RKO (cell line): ENCODE measurements at regions not wholly inside any gene's neighbourhood (a gene's known extent, or its start where the extent isn't known, plus 50 kb on each side); places are given as distances from the start of the nearest gene placed in this dataset.
A peak's percentile ranks its signal among the peaks of the same experiment; 100 is the strongest.
"Not testable (repeated sequence)": the region's sequence is repeated elsewhere in the genome, so short reads cannot be mapped to it uniquely, and the experiment has no call there.

Experiments used
- DNase-seq: peaks from one replicate; pipeline ENCODE4 v3.0.0-alpha.2; 2016; ENCODE audit warnings: low spot score

- no peak for DNase-seq
Measured at GRCh38 chr12:85574291-85574690, 261.9 kb downstream of the RASSF9 start.

GRCh38 chr12:85575120-85576096 is 260.8 kb downstream of the RASSF9 start:
- DNase-seq: peak; percentile 75

- DNase-seq: no peak
Measured at GRCh38 chr12:85580562-85581168, 255.5 kb downstream of the RASSF9 start.

DNA sequence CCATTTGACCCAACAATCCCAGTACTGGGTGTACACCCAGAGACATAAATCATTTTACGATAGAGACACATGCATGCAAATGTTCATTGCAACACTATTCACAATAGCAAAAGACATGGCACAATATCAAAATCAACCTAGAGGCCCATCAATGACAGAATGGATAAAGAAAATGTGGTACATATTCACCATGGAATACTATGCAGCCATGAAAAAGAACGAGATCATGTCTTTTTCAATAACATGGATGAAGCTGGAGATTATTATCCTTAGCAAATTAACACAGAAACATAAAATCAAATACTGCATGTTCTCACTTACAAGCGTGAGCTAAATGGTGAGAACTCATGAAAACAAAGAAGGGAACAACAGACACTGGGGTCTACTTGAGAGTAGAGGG is 249.1 kb downstream of the RASSF9 start:
- no peak for DNase-seq

DNA sequence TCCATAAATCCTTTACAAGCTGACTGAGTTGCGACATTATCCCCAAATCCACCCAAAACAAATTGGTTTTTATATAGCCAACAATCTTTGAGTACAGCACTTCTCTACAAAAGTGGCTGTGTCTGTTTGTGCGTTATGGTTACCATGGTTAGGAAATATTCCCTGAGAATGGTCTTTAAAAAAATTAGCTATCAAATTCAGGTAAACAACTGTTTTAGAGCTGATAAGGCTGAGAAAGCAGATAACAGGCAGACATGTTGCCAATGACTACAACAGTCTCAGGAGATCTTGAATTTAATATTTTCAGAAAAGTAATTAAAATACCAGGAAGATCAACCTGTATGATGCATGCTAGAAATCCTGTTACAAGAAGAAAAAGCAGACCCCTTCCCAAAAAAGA is 248.0 kb downstream of the RASSF9 start:
- DNase-seq: no peak

DNA sequence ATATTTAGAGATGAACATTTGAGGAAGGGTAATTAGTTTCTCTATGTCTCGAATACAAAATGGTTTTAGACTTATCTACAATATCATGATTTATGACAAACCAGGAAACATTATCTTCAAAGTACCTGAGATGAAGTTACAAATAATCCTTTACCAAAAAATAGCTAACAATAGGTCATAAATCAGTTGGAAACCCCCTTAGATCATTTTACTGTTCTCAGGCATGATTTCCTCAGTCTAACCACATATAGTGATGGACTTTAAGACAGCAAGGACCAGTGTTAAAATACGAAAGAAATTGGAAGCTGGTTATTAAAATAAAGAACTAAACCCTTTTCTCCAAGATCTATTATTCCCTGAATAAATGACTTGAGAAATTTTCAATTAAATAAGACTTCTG is 235.4 kb downstream of the RASSF9 start:
- no peak for DNase-seq

GRCh38 chr12:85603556-85603955 is 232.7 kb downstream of the RASSF9 start:
- no peak for DNase-seq

- DNase-seq: no peak
Measured at GRCh38 chr12:85606455-85606854, 229.8 kb downstream of the RASSF9 start.

GRCh38 chr12:85609778-85610177 is 226.4 kb downstream of the RASSF9 start:
- no peak for DNase-seq

GRCh38 chr12:85610194-85610593 is 226.0 kb downstream of the RASSF9 start:
- no peak for DNase-seq

DNA sequence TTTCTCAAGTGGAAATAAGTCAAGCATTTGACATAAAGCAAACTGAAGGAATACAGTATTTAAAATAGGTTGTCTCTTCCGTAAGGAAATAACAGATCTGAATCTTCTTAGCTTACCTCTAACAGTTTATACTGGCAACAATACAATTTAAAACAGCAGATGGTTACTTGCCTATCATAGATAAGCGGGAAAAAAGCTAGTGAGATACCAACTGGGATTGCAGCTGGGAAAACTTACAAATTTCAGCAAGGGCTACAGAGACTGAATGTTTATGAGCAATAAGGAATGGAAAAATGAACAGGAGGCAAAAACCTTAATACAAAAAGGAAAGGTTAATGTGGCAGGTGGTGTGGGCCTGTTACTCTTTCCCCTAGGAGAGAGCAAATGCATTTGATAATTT is 220.0 kb downstream of the RASSF9 start:
- no peak for DNase-seq

GRCh38 chr12:85617307-85618091 is 218.7 kb downstream of the RASSF9 start:
- no peak for DNase-seq

- no peak for DNase-seq
Measured at GRCh38 chr12:85621041-85621440, 215.2 kb downstream of the RASSF9 start.

GRCh38 chr12:85623763-85624162 is 212.4 kb downstream of the RASSF9 start:
- DNase-seq: no peak

GRCh38 chr12:85625467-85625866 is 210.7 kb downstream of the RASSF9 start:
- DNase-seq: no peak

- peak; percentile 80 for DNase-seq
Measured at GRCh38 chr12:85626001-85626783, 210.0 kb downstream of the RASSF9 start.

GRCh38 chr12:85626784-85627171 is 209.4 kb downstream of the RASSF9 start:
- no peak for DNase-seq

DNA sequence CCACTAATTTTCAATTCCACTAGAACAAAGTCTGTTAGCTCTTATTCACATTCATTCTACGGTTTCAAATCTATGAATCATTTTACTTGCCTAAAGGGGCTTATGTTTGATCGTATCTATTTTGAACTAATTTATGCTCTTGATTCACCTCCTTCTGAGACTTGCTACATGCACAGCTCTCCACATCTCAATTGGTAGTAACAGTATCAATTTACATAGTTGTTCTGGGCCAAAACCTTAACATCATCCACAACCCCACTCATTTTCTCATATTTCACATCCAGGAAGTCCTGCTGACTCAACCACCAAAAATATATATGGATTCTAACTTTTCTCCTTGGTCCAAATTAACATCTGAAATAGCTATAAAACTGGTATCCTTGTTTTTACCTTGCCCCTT is 208.6 kb downstream of the RASSF9 start:
- no peak for DNase-seq

- DNase-seq: not testable (repeated sequence)
Measured at GRCh38 chr12:85628562-85628961, 207.6 kb downstream of the RASSF9 start.

GRCh38 chr12:85630851-85631250 is 205.4 kb downstream of the RASSF9 start:
- DNase-seq: peak; percentile 12

DNA sequence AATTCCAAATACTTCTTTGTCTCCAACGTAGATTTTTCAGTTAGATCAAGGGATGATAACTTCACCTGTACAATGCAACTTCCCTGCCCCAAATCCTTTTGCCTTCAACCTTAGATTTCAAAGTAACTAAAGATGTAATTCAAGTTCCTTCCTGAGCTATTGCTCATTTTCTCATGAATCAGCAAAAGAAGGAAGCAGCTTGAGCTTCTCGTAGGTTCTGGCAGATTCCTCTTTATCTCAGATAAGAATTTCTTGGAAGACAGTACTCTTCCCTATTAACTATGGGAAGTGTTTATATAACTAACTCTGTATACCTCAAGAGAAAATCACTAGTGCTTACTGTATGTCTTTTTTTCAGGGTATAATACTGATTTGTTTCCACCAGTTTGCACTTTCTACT is 203.8 kb downstream of the RASSF9 start:
- no peak for DNase-seq

GRCh38 chr12:85633491-85633890 is 202.7 kb downstream of the RASSF9 start:
- no peak for DNase-seq
